ENCODE measurements at regions not wholly inside any gene's neighbourhood (a gene's known extent, or its start where the extent isn't known, plus 50 kb on each side); places are given as distances from the start of the nearest gene placed in this dataset.

GRCh38 chr13:107427536-107427935 lies 787.8 kb downstream of the LIG4 start:
- H4K20me1 ChIP-seq (ENCODE audit: insufficient read depth), result no peaks in the 10 kb centered on the region
- no peak overlapping the region for H3K9ac ChIP-seq (ENCODE audit: low read length)
- no peak overlapping the region for H3K27ac ChIP-seq (ENCODE audit: low read depth, low read length)
- no peaks in the 10 kb centered on the region for H3K4me1 ChIP-seq (ENCODE audit: control insufficient read depth in 1 of 2, insufficient read depth in 2 of 2, low read length in 2 of 2)
- no peak for TF ChIP-seq EZH2 (IDR thresholded peaks at IDR 0.05)
- no peak for TF ChIP-seq YY1 (IDR thresholded peaks at IDR 0.05; ENCODE audit: extremely low read depth, insufficient replicate concordance, low read depth, low read length)
- TF ChIP-seq FOSL1 (IDR thresholded peaks at IDR 0.05; ENCODE audit: low read depth), result no peak
- TF ChIP-seq ZNF274 (IDR thresholded peaks at IDR 0.05; ENCODE audit: low read depth, low read length), result no peak
- TF ChIP-seq MAX (IDR thresholded peaks at IDR 0.05), result no peak
- H2AFZ ChIP-seq (ENCODE audit: low read depth, low read length, poor library complexity, severe bottlenecking), result no peak overlapping the region
- BruUV-seq (replicated peaks), result no TSS peak
- no peaks in the 10 kb centered on the region for H3K36me3 ChIP-seq (ENCODE audit: control insufficient read depth in 1 of 2, insufficient read depth in 2 of 2, low read length in 2 of 2)
- H3K9me2 ChIP-seq (ENCODE audit: insufficient read depth), result no peaks in the 10 kb centered on the region
- H3K4me2 ChIP-seq (ENCODE audit: low read length), result no peak overlapping the region
- no peaks in the 10 kb centered on the region for H3K27me3 ChIP-seq (ENCODE audit: insufficient read depth, low read length)
- intact Hi-C loops (cut with micrococcal nuclease), result no loop called here
- CTCF ChIA-PET, result no interaction called here
- POLR2A ChIA-PET, result no interaction called here
- RAD21 ChIA-PET (ENCODE audit: low non-redundant PET in 1 of 2, low total read pairs in 2 of 2, uncharacterized antibody in 2 of 2, unreplicated experiment in 2 of 2), result no interaction called here
- DNase-seq (ENCODE audit: low read depth, low spot score), result no peak
- ATAC-seq, result no peak
- peaks cover 6 to 24% of the 10 kb centered on the region in 2 experiments; a peak in 3 of 4 replicates for H3K9me3 ChIP-seq (ENCODE audit: control insufficient read depth in 1 of 2, insufficient read depth in 1 of 2, low read depth in 1 of 2, low read length in 2 of 2)
- no peaks in the 10 kb centered on the region for H3K79me2 ChIP-seq (ENCODE audit: insufficient read depth, low read length)
- no peak overlapping the region for H3K4me3 ChIP-seq (replicated peaks in 1 of 2; ENCODE audit: low read depth in 1 of 2, low read length in 2 of 2)

- Histone ChIP-seq H3K4me2 (ENCODE audit: low read length) (no peak overlapping the region), H3K9me2 (ENCODE audit: insufficient read depth) (no peaks in the 10 kb centered on the region), H3K9ac (ENCODE audit: low read length) (no peak overlapping the region), H3K4me1 (ENCODE audit: control insufficient read depth in 1 of 2, insufficient read depth in 2 of 2, low read length in 2 of 2) (no peaks in the 10 kb centered on the region), H2AFZ (ENCODE audit: low read depth, low read length, poor library complexity, severe bottlenecking) (no peak overlapping the region), H3K27ac (ENCODE audit: low read depth, low read length) (no peak overlapping the region), H3K79me2 (ENCODE audit: insufficient read depth, low read length) (no peaks in the 10 kb centered on the region), H3K9me3 (ENCODE audit: control insufficient read depth in 1 of 2, insufficient read depth in 1 of 2, low read depth in 1 of 2, low read length in 2 of 2) (peaks cover 16% of the 10 kb centered on the region in 2 experiments; a peak in 3 of 4 replicates), H3K36me3 (ENCODE audit: control insufficient read depth in 1 of 2, insufficient read depth in 2 of 2, low read length in 2 of 2) (no peaks in the 10 kb centered on the region), H4K20me1 (ENCODE audit: insufficient read depth) (no peaks in the 10 kb centered on the region), H3K4me3 (replicated peaks in 1 of 2; ENCODE audit: low read depth in 1 of 2, low read length in 2 of 2) (no peak overlapping the region), H3K27me3 (ENCODE audit: insufficient read depth, low read length) (no peaks in the 10 kb centered on the region)
- no peak for DNase-seq (ENCODE audit: low read depth, low spot score)
- no TSS peak for BruUV-seq (replicated peaks)
- intact Hi-C loops (cut with micrococcal nuclease), result no loop called here
- TF ChIP-seq YY1 (IDR thresholded peaks at IDR 0.05; ENCODE audit: extremely low read depth, insufficient replicate concordance, low read depth, low read length) (no peak), JUND (IDR thresholded peaks at IDR 0.05) (no peak), CEBPB (IDR thresholded peaks at IDR 0.05; ENCODE audit: low read depth) (no peak), SIN3A (IDR thresholded peaks at IDR 0.05; ENCODE audit: low read depth) (no peak), POLR2A (IDR thresholded peaks at IDR 0.05; ENCODE audit: borderline replicate concordance, extremely low read depth, insufficient read depth, insufficient read length) (no peak), ATF3 (IDR thresholded peaks at IDR 0.05) (no peak), ZNF274 (IDR thresholded peaks at IDR 0.05; ENCODE audit: low read depth, low read length) (no peak)
- ChIA-PET CTCF (no interaction called here), POLR2A (no interaction called here), RAD21 (ENCODE audit: low non-redundant PET in 1 of 2, low total read pairs in 2 of 2, uncharacterized antibody in 2 of 2, unreplicated experiment in 2 of 2) (no interaction called here)
- no peak for ATAC-seq
Measured at GRCh38 chr13:107422421-107422820, 792.9 kb downstream of the LIG4 start.
